ENCODE measurements at regions not wholly inside any gene's neighbourhood (a gene's known extent, or its start where the extent isn't known, plus 50 kb on each side); places are given as distances from the start of the nearest gene placed in this dataset.
"Not testable (repeated sequence)": the region's sequence is repeated elsewhere in the genome, so short reads cannot be mapped to it uniquely, and the experiment has no call there.

DNA sequence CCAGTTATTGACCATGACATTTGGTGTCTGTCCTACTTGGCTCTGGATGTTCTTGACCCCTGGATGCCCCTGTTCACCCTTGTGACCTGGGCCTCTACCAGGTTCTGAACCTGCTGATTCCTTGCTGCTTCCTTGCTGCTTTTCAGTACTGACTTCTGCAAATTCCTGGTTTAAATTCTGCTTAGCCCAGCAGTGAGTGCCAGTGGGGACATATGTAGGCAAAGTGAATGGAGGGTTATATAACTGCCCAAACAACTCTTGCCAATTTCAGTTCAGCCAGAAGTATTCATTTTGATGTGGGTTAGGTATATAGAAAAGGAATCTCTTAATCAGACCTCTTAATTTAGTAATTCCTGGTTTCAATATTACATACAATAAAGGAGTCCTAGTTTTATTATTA lies 220.6 kb downstream of the TAF11L14 start:
- no peaks in the 10 kb centered on the region for H3K36me3 ChIP-seq
- no peaks in the 10 kb centered on the region for H3K9me3 ChIP-seq
- H3K4me1 ChIP-seq, result no peaks in the 10 kb centered on the region
- no peak for DNase-seq
- no peak overlapping the region for H3K4me3 ChIP-seq
- no peak for TF ChIP-seq POLR2A (IDR thresholded peaks at IDR 0.05)
- TF ChIP-seq, protein P1, sequence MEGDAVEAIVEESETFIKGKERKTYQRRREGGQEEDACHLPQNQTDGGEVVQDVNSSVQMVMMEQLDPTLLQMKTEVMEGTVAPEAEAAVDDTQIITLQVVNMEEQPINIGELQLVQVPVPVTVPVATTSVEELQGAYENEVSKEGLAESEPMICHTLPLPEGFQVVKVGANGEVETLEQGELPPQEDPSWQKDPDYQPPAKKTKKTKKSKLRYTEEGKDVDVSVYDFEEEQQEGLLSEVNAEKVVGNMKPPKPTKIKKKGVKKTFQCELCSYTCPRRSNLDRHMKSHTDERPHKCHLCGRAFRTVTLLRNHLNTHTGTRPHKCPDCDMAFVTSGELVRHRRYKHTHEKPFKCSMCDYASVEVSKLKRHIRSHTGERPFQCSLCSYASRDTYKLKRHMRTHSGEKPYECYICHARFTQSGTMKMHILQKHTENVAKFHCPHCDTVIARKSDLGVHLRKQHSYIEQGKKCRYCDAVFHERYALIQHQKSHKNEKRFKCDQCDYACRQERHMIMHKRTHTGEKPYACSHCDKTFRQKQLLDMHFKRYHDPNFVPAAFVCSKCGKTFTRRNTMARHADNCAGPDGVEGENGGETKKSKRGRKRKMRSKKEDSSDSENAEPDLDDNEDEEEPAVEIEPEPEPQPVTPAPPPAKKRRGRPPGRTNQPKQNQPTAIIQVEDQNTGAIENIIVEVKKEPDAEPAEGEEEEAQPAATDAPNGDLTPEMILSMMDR (IDR thresholded peaks at IDR 0.05), result no peak
- H3K27ac ChIP-seq, result no peak overlapping the region
- no peaks in the 10 kb centered on the region for H3K27me3 ChIP-seq

DNA sequence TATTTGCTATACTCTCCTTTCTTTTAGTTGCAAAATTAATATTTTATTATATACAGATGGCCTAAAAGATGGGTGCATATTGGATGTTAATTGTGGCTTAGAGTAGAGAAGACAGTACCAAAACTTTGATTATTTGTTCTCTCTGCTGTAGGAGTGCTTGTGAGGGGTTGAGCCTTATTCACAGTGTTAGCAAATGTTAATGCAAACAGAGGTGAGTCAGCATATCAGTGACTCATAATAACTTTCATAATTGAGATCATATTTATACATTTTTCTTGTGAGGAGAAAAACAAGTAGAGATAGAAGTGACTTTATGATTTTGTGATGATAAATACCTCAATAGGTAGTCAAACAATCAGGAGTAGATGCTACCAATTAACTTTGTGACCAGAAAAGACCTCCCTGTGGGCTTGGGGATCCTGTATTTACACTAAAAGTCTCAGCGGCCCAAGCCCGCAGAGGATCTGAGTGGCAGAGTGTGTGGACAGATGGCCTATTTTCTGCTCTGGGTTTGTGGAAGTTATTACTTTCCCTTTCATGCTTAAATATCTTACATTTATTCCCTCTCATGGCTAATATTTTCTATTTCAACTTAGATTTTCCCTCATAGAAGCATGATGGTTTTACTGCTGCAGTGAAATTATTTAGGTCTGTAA lies 226.5 kb downstream of the TAF11L14 start:
- no peak for TF ChIP-seq POLR2A (IDR thresholded peaks at IDR 0.05)
- TF ChIP-seq, protein P1 (IDR thresholded peaks at IDR 0.05), result no peak
- Histone ChIP-seq H3K36me3 (no peaks in the 10 kb centered on the region), H3K4me1 (no peaks in the 10 kb centered on the region), H3K27me3 (no peaks in the 10 kb centered on the region), H3K4me3 (no peak overlapping the region), H3K27ac (no peak overlapping the region), H3K9me3 (no peaks in the 10 kb centered on the region)
- DNase-seq, result no peak

DNA sequence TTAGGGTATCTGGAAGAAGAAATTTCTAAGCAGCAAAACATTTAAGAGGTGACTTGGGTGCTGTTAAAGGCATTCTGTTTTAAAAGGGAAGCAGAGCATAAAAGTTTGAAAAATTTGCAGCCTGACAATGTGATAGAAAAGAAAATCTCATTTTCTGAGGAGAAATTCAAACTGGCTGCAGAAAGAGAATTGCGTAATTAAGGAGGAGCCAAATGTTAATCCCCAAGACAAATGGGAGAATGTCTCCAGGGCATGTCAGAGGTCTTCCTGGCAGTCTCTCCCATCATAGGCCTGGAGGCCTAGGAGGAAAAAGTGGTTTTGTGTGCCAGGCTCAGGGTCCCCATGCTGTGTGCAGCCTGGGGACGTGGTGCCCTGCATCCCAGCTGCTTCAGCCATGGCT lies 230.6 kb downstream of the TAF11L14 start:
- not testable (repeated sequence) for DNase-seq, H3K9me3 ChIP-seq

DNA sequence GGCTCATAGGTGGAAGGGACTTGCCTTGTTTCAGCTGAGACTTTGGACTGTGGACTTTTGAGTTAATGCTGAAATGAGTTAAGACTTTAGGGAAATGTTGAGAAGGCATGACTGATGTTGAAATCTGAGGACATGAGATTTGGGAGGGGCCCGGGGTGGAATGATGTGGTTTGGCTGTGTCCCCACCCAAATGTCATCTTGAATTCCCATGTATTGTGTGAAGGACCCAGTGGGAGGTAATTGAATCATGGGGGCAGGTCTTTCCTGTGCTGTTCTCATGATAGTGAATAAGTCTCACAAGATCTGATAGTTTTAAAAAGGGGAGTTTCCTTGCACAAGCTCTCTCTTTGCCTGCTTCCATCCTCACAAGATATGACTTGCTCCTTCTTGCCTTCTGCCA lies 231.7 kb downstream of the TAF11L14 start:
- H3K27ac ChIP-seq, H3K9me3 ChIP-seq, H3K4me3 ChIP-seq, H3K27me3 ChIP-seq, H3K4me1 ChIP-seq, H3K36me3 ChIP-seq, DNase-seq: not testable (repeated sequence)

More for the DNA sequence above, 230.6 kb downstream of the TAF11L14 start:
- H3K4me1 ChIP-seq, H3K27me3 ChIP-seq, H3K4me3 ChIP-seq, H3K27ac ChIP-seq, H3K36me3 ChIP-seq: not testable (repeated sequence)

DNA sequence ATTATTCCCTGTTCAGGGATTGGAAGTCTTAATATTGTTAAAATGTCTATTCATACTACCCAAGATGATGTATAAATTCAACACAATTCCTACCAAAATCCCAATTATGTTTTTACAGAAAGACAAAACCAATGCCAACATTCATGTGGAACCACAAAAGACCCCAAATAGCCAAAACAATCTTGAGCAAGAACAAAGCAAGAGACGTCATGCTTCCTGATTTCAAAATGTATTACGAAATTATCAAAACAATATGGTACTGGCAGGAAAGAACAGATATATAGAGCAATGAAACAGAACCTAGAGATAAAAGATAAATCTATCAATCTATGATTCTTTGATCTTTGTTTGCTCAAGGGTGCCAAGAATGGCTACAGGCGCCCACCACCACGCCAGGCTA lies 237.9 kb downstream of the TAF11L14 start:
- TF ChIP-seq POLR2A (IDR thresholded peaks at IDR 0.05), result no peak
- TF ChIP-seq, protein P1 (IDR thresholded peaks at IDR 0.05), result no peak
- H3K4me1 ChIP-seq, result no peaks in the 10 kb centered on the region
- no peaks in the 10 kb centered on the region for H3K27me3 ChIP-seq
- no peak for DNase-seq
- no peak overlapping the region for H3K27ac ChIP-seq
- no peaks in the 10 kb centered on the region for H3K36me3 ChIP-seq
- no peak overlapping the region for H3K4me3 ChIP-seq
- H3K9me3 ChIP-seq, result no peaks in the 10 kb centered on the region

DNA sequence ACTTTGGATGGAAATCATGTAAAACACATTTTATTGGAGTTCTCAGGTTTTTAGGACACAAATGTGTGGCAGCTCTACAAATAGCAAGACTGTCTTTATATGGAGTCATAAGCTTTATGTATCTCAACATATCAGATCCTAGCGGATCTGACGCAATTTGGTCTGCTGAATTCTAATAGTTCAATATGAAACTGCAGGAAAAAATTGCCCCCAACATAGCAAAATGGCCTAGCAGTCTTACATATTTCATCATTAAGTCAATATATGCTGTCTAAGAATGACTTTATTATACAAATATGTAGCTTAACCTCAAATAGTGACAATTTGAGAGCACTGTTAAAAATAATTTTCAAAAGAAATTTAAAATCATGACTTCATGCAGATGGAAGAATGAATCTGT lies 244.3 kb downstream of the TAF11L14 start:
- Histone ChIP-seq H3K27me3 (no peaks in the 10 kb centered on the region), H3K36me3 (no peaks in the 10 kb centered on the region)
- TF ChIP-seq, protein P1 (IDR thresholded peaks at IDR 0.05), result no peak
- TF ChIP-seq POLR2A (IDR thresholded peaks at IDR 0.05), result no peak

DNA sequence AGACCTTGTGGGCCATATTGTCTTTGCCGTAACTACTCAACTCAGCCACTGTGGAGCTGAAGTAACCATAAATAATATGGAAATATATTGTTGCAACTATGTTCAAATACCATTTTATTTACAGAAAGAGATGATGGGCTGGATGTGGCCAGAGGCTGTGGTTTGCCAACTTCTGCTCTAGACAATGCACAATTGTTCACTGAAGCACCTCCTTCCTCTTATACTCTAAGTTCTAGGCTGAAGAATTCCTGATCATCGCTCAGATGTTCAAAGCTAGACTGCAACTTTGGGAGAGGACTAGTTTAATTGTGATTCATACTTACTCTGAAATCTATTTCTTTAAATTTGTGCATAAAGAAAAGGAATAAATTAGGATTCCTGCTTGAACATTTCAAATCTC lies 245.0 kb downstream of the TAF11L14 start:
- Histone ChIP-seq H3K27me3 (no peaks in the 10 kb centered on the region), H3K4me1 (no peaks in the 10 kb centered on the region), H3K27ac (no peak overlapping the region), H3K9me3 (peaks cover 0 to 5% (median 0%) of the 10 kb centered on the region in 4 donors), H3K4me3 (no peak overlapping the region), H3K36me3 (no peaks in the 10 kb centered on the region)
- TF ChIP-seq, protein P1 (IDR thresholded peaks at IDR 0.05), result no peak
- TF ChIP-seq POLR2A (IDR thresholded peaks at IDR 0.05), result no peak
- no peak for DNase-seq

More for the DNA sequence above, 244.3 kb downstream of the TAF11L14 start:
- no peak overlapping the region for H3K27ac ChIP-seq
- H3K4me1 ChIP-seq, result no peaks in the 10 kb centered on the region
- H3K9me3 ChIP-seq, result peaks cover 0 to 5% (median 0%) of the 10 kb centered on the region in 4 donors
- H3K4me3 ChIP-seq, result no peak overlapping the region
- no peak for DNase-seq

Measured in Peyer's patch (tissue), 4 donors.